ENCODE measurements at regions not wholly inside any gene's neighbourhood (a gene's known extent, or its start where the extent isn't known, plus 50 kb on each side); places are given as distances from the start of the nearest gene placed in this dataset.
"Not testable (repeated sequence)": the region's sequence is repeated elsewhere in the genome, so short reads cannot be mapped to it uniquely, and the experiment has no call there.

- no peaks in the 10 kb centered on the region for H3K4me1 ChIP-seq
- H3K4me3 ChIP-seq, result no peak overlapping the region
- 80 to 96% (median 93%) methylated on average over 1 of the region's 1 CpG for WGBS, 5 donors
- no peaks in the 10 kb centered on the region for H3K27me3 ChIP-seq
- TF ChIP-seq POLR2A (IDR thresholded peaks at IDR 0.05) (no peak), EP300 (IDR thresholded peaks at IDR 0.05) (no peak), POLR2AphosphoS5 (IDR thresholded peaks at IDR 0.05) (no peak)
- TF ChIP-seq, protein P1, sequence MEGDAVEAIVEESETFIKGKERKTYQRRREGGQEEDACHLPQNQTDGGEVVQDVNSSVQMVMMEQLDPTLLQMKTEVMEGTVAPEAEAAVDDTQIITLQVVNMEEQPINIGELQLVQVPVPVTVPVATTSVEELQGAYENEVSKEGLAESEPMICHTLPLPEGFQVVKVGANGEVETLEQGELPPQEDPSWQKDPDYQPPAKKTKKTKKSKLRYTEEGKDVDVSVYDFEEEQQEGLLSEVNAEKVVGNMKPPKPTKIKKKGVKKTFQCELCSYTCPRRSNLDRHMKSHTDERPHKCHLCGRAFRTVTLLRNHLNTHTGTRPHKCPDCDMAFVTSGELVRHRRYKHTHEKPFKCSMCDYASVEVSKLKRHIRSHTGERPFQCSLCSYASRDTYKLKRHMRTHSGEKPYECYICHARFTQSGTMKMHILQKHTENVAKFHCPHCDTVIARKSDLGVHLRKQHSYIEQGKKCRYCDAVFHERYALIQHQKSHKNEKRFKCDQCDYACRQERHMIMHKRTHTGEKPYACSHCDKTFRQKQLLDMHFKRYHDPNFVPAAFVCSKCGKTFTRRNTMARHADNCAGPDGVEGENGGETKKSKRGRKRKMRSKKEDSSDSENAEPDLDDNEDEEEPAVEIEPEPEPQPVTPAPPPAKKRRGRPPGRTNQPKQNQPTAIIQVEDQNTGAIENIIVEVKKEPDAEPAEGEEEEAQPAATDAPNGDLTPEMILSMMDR (IDR thresholded peaks at IDR 0.05), result no peak
- H3K27ac ChIP-seq, result no peak overlapping the region
- intact Hi-C loops (cut with DNase I; ENCODE audit: low total_unique reads), result no loop called here
- no peaks in the 10 kb centered on the region for H3K36me3 ChIP-seq
- DNase-seq, result no peak
- H3K9me3 ChIP-seq, result no peaks in the 10 kb centered on the region
Measured at GRCh38 chr3:94799420-94800060, 736.7 kb downstream of the NSUN3 start.

- intact Hi-C loops (cut with DNase I; ENCODE audit: low total_unique reads), result no loop called here
- Histone ChIP-seq H3K4me1 (no peaks in the 10 kb centered on the region), H3K9me3 (no peaks in the 10 kb centered on the region), H3K27ac (no peak overlapping the region), H3K27me3 (no peaks in the 10 kb centered on the region), H3K36me3 (no peaks in the 10 kb centered on the region), H3K4me3 (no peak overlapping the region)
- WGBS, 5 donors, result 37 to 59% (median 54%) methylated on average over 2 of the region's 2 CpGs
- DNase-seq, result peak in 1 of 2 donors; percentile 48
- TF ChIP-seq POLR2AphosphoS5 (IDR thresholded peaks at IDR 0.05), result no peak
- TF ChIP-seq POLR2A (IDR thresholded peaks at IDR 0.05), result no peak
- no peak for TF ChIP-seq EP300 (IDR thresholded peaks at IDR 0.05)
- TF ChIP-seq, protein P1 (IDR thresholded peaks at IDR 0.05), result no peak
Measured at GRCh38 chr3:94811836-94812235, 749.0 kb downstream of the NSUN3 start.

DNA sequence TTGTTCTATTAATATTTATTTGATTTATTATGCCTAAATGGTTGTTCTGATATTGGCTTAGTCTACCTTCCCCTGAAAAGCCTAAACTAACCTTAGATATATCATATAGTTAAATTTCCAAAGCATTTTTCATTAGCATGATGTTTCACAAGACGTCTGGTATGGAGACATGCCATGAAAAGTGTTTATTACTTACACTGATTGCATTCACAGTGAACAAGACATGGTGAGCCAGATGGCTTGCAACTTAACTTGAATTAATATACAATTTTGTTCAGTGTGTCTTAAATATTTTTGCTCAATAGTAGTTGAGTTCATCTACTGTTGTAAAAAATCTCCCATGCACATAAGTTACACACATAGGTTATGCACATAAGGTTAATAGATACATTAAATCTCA is 758.4 kb downstream of the NSUN3 start:
- TF ChIP-seq, protein P1 (IDR thresholded peaks at IDR 0.05), result no peak
- TF ChIP-seq POLR2A (IDR thresholded peaks at IDR 0.05) (no peak), EP300 (IDR thresholded peaks at IDR 0.05) (no peak), POLR2AphosphoS5 (IDR thresholded peaks at IDR 0.05) (no peak)
- Histone ChIP-seq H3K4me3 (no peak overlapping the region), H3K4me1 (no peaks in the 10 kb centered on the region), H3K27ac (no peak overlapping the region), H3K36me3 (no peaks in the 10 kb centered on the region), H3K9me3 (no peaks in the 10 kb centered on the region), H3K27me3 (no peaks in the 10 kb centered on the region)
- intact Hi-C loops (cut with DNase I; ENCODE audit: low total_unique reads), result no loop called here
- DNase-seq, result no peak
- WGBS, 5 donors, result 40 to 53% (median 47%) methylated on average over 1 of the region's 1 CpG

DNA sequence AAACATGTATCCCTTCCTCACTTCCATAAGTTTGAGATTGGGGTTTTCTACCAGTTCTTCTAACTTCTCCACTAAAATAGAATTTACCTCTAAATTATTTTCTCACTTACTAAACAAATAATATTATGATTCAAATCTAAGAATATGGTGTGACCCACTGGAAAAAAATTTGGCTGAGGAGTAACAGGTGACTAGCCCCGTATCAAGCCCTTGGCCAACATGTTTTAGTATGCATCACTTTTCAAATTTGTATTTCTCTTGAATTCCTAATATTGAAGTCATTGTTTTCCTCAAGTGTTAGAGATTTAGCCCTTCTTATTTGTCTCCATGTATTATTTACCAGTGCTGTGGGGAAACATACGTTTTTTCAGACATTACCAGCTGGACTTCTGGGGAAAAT is 759.4 kb downstream of the NSUN3 start:
- no peak overlapping the region for H3K27ac ChIP-seq
- WGBS, 5 donors, result 54 to 67% (median 56%) methylated on average over 2 of the region's 2 CpGs
- H3K9me3 ChIP-seq, result no peaks in the 10 kb centered on the region
- no peaks in the 10 kb centered on the region for H3K4me1 ChIP-seq
- intact Hi-C loops (cut with DNase I; ENCODE audit: low total_unique reads), result no loop called here
- no peaks in the 10 kb centered on the region for H3K27me3 ChIP-seq
- TF ChIP-seq, protein P1 (IDR thresholded peaks at IDR 0.05), result no peak
- no peaks in the 10 kb centered on the region for H3K36me3 ChIP-seq
- no peak overlapping the region for H3K4me3 ChIP-seq
- no peak for DNase-seq

GRCh38 chr3:94846251-94846650 is 783.4 kb downstream of the NSUN3 start:
- H3K4me3 ChIP-seq; H3K4me1 ChIP-seq; H3K27ac ChIP-seq; H3K27me3 ChIP-seq; H3K36me3 ChIP-seq; DNase-seq; intact Hi-C loops (cut with DNase I; ENCODE audit: low total_unique reads): not testable (repeated sequence)
- WGBS, 5 donors, result 84 to 89% (median 86%) methylated on average over 7 to 10 of the region's 10 CpGs
- peaks cover 0 to 16% (median 0%) of the 10 kb centered on the region in 4 donors for H3K9me3 ChIP-seq

Measured in stomach (tissue), 8 donors.